Brain microvascular endothelial cell (primary cell): ENCODE measurements at regions not wholly inside any gene's neighbourhood (a gene's known extent, or its start where the extent isn't known, plus 50 kb on each side); places are given as distances from the start of the nearest gene placed in this dataset.

Experiments
- DNase-seq: peaks from one replicate; pipeline ENCODE4 v3.0.0-alpha.2; 2020
- H3K27ac ChIP-seq: fragments of 250-450 bp; sonication (Bioruptor Pico); 2 replicates; pipeline ENCODE4 v1.5.1; 2020; ENCODE audit warnings: mild to moderate bottlenecking, moderate library complexity
- H3K27me3 ChIP-seq: fragments of 250-450 bp; sonication (Bioruptor Pico); replicated peaks from 2 replicates; pipeline ENCODE4 v1.5.1; 2020; ENCODE audit warnings: mild to moderate bottlenecking
- H3K36me3 ChIP-seq: fragments of 250-450 bp; sonication (Bioruptor Pico); replicated peaks from 2 replicates; pipeline ENCODE4 v1.5.1; 2020; ENCODE audit warnings: mild to moderate bottlenecking
- H3K4me3 ChIP-seq: 2 replicates; pipeline ENCODE4 v1.5.1; 2011; ENCODE audit warnings: low read depth, mild to moderate bottlenecking, control low read depth, low read length, moderate library complexity
- in situ Hi-C: cut with HindIII; loops from 2 replicates; pipeline ENCODE4 v1.10.0; 2017; ENCODE audit warnings: low sequenced_read_pairs, low pct_ligation_motif_present
- TF ChIP-seq, protein P1 (sequence below): IDR thresholded peaks from 2 replicates; pipeline ENCODE4 v1.5.1; 2011; ENCODE audit warnings: low read depth, mild to moderate bottlenecking, moderate library complexity, low read length, control low read depth, inconsistent platforms; ENCODE audit errors: missing control alignments

DNA sequence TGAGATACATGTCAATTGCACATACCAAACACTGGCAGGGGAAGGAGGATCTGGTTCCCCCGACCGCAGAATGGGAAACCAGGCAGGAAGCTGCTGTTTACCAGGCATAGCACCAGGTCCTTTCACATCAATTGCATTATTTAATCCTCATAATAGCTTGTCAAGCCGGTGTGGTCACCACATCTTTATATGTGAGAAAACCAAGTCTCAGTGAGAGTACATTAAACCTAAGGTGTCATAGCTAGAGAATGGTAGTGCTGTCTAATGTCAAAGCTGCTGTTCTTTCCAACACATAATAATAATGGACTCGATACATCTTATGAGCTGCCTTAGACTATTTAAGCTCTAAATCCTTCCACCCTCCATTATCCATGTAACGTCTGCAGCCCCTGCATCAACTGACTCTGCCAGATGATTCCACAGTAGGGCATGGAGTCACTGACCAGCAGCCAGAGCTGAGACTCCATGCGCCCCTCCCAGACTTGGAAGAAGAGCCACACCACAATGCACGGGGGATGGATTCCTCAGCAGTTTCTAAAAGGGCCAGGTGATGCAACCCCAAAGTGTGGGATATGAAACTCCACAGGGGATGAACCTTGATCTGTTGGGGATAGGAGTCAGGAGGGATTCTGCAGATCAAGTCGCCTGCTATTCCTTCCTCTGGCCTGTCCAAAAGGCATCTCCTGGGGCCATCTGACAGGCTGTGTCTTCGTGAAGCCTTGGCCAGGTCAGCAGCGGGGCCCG, 71.8 kb downstream of the GPR6 start:
- Histone ChIP-seq H3K36me3 (no peaks in the 10 kb centered on the region), H3K27me3 (peaks cover 2% of the 10 kb centered on the region), H3K4me3 (no peak overlapping the region), H3K27ac (no peak overlapping the region)
- no peak for DNase-seq
- in situ Hi-C loops, result no loop called here
- TF ChIP-seq, protein P1, sequence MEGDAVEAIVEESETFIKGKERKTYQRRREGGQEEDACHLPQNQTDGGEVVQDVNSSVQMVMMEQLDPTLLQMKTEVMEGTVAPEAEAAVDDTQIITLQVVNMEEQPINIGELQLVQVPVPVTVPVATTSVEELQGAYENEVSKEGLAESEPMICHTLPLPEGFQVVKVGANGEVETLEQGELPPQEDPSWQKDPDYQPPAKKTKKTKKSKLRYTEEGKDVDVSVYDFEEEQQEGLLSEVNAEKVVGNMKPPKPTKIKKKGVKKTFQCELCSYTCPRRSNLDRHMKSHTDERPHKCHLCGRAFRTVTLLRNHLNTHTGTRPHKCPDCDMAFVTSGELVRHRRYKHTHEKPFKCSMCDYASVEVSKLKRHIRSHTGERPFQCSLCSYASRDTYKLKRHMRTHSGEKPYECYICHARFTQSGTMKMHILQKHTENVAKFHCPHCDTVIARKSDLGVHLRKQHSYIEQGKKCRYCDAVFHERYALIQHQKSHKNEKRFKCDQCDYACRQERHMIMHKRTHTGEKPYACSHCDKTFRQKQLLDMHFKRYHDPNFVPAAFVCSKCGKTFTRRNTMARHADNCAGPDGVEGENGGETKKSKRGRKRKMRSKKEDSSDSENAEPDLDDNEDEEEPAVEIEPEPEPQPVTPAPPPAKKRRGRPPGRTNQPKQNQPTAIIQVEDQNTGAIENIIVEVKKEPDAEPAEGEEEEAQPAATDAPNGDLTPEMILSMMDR, result no peak
